HepG2 (cell line): ENCODE measurements at regions not wholly inside any gene's neighbourhood (a gene's known extent, or its start where the extent isn't known, plus 50 kb on each side); places are given as distances from the start of the nearest gene placed in this dataset.

Experiments
- ATAC-seq: fragments of 200-7000 bp; cut with Tn5 transposase; 3 replicates; pipeline ENCODE4 v1.9.1; 2020; ENCODE audit warnings: mild to moderate bottlenecking, moderate library complexity
- BruUV-seq: library from RNA; stranded (reverse); fragments of 400-500 nt; replicated peaks from 2 replicates; lab custom pipeline; 2021; lab: Mats Ljungman, UMichigan
- CTCF ChIA-PET: fragments of 300-600 bp; formaldehyde crosslinking; extraction: SDS; loops from one replicate; lab custom pipeline; 2021; ENCODE audit warnings: low total read pairs, inconsistent platforms, low intra/inter-chr PET ratio; lab: Yijun Ruan, JAX
- POLR2A ChIA-PET: fragments of 350-600 bp; sonication (Branson Sonifier 250); formaldehyde crosslinking; loops from one replicate; lab custom pipeline; 2020; ENCODE audit warnings: antibody characterized with exemption, inconsistent platforms; lab: Yijun Ruan, JAX
- DNase-seq: peaks from one replicate; pipeline ENCODE4 v3.0.0-alpha.2; 2015; ENCODE audit warnings: low spot score
- FAIRE-seq: peaks from 3 replicates; lab custom pipeline; 2011; peaks lifted over from hg19 to GRCh38; lab: Jason Lieb, UNC
- H2AFZ ChIP-seq: one replicate; pipeline ENCODE4 v1.6.1; 2011; ENCODE audit warnings: low read length, inconsistent platforms
- H3K27ac ChIP-seq: fragments of 300-600 bp; 3 replicates; pipeline ENCODE4 v1.8.0; 2011; ENCODE audit warnings: mixed run types, mild to moderate bottlenecking, mixed read lengths, low read length, inconsistent platforms; ENCODE audit not compliant: insufficient read depth; ENCODE audit errors: extremely low read length
- H3K27me3 ChIP-seq, 2 experiments: fragments of 200-600 bp in 1 of 2; 2 replicates in 1 of 2; 3 replicates in 1 of 2; pipeline versions ENCODE4 v1.6.0 to v1.8.0; 2011; ENCODE audit warnings: low read length in 2 of 2, mild to moderate bottlenecking in 2 of 2, moderate library complexity in 2 of 2, inconsistent platforms in 1 of 2; ENCODE audit not compliant: insufficient read depth in 2 of 2, control insufficient read depth in 1 of 2
- H3K36me3 ChIP-seq, 2 experiments: fragments of 200-600 bp in 1 of 2; replicated peaks in 1 of 2; 2 replicates in 1 of 2; 3 replicates in 1 of 2; pipeline versions ENCODE4 v1.5.1 to v1.8.0; 2011; ENCODE audit warnings: low read length in 2 of 2, inconsistent platforms in 1 of 2; ENCODE audit not compliant: insufficient read depth in 2 of 2, control insufficient read depth in 1 of 2
- H3K4me1 ChIP-seq: 2 replicates; pipeline ENCODE4 v1.5.1; 2012; ENCODE audit warnings: low read length, inconsistent platforms; ENCODE audit not compliant: insufficient read depth
- H3K4me2 ChIP-seq: 2 replicates; pipeline ENCODE4 v1.6.0; 2011; ENCODE audit warnings: low read depth, low read length, inconsistent platforms
- H3K4me3 ChIP-seq, 3 experiments: fragments of 200-600 bp in 1 of 3; sonication (generic), shearing (Covaris generic) in 1 of 3; replicated peaks in 1 of 3; 2 replicates each; pipeline ENCODE4 v1.5.1; 2011 to 2016; ENCODE audit warnings: low read length in 3 of 3, inconsistent platforms in 2 of 3, low read depth in 2 of 3, mild to moderate bottlenecking in 2 of 3, control low read depth in 1 of 3, mixed read lengths in 1 of 3; ENCODE audit not compliant: insufficient read depth in 1 of 3
- H3K79me2 ChIP-seq: one replicate; pipeline ENCODE4 v1.6.1; 2011; ENCODE audit warnings: low read length, inconsistent platforms; ENCODE audit not compliant: insufficient read depth
- H3K9ac ChIP-seq: 2 replicates; pipeline ENCODE4 v1.6.0; 2011; ENCODE audit warnings: mild to moderate bottlenecking, low read depth, low read length, inconsistent platforms; ENCODE audit not compliant: insufficient read depth
- H3K9me3 ChIP-seq: 2 replicates; pipeline ENCODE4 v1.5.1; 2012; ENCODE audit warnings: mild to moderate bottlenecking, low read length
- H4K20me1 ChIP-seq: 2 replicates; pipeline ENCODE4 v1.6.0; 2011; ENCODE audit warnings: inconsistent platforms, mild to moderate bottlenecking, low read length, moderate library complexity; ENCODE audit not compliant: insufficient read depth
- FOXM1 ChIP-seq: sonication (generic); formaldehyde crosslinking; IDR thresholded peaks from 2 replicates; pipeline ENCODE4 v1.5.0; 2020; ENCODE audit warnings: missing genetic modification reagents
- FUBP1 ChIP-seq: sonication (generic); formaldehyde crosslinking; IDR thresholded peaks from 2 replicates; pipeline ENCODE4 v1.5.1; 2020; ENCODE audit warnings: missing genetic modification reagents, mild to moderate bottlenecking, borderline replicate concordance
- HDAC1 ChIP-seq: sonication (generic); formaldehyde crosslinking; IDR thresholded peaks from 2 replicates; pipeline ENCODE4 v1.5.1; 2020; ENCODE audit warnings: mild to moderate bottlenecking, missing genetic modification reagents
- MED8 ChIP-seq: sonication (generic); formaldehyde crosslinking; IDR thresholded peaks from 2 replicates; pipeline ENCODE4 v1.8.1; 2023; ENCODE audit warnings: mild to moderate bottlenecking, missing genetic modification reagents; ENCODE audit not compliant: insufficient replicate concordance
- NKX3-1 ChIP-seq: sonication (generic); formaldehyde crosslinking; IDR thresholded peaks from 2 replicates; pipeline ENCODE4 v1.5.0; 2020; ENCODE audit warnings: missing genetic modification reagents
- NONO ChIP-seq, 2 experiments: fragments of 450-650 bp in 1 of 2; sonication (generic) in 1 of 2; formaldehyde crosslinking in 1 of 2; IDR thresholded peaks in 1 of 2; conservative IDR thresholded peaks in 1 of 2; 2 replicates each; pipeline versions ENCODE4 v1.6.1 to v1.8.0; 2017 to 2022; ENCODE audit warnings: mild to moderate bottlenecking in 1 of 2, missing genetic modification reagents in 1 of 2, moderate library complexity in 1 of 2
- NR1H2 ChIP-seq: sonication (generic); formaldehyde crosslinking; IDR thresholded peaks from 2 replicates; pipeline ENCODE4 v1.8.1; 2022; ENCODE audit warnings: low read depth, missing genetic modification reagents, borderline replicate concordance
- PRDM4 ChIP-seq: sonication (generic); formaldehyde crosslinking; IDR thresholded peaks from 2 replicates; pipeline ENCODE4 v1.9.0; 2021; ENCODE audit warnings: missing genetic modification reagents, borderline replicate concordance
- ZBTB8A ChIP-seq: sonication (generic); formaldehyde crosslinking; IDR thresholded peaks from 2 replicates; pipeline ENCODE4 v1.4.0; 2020; ENCODE audit warnings: mild to moderate bottlenecking, low read depth, missing genetic modification reagents, borderline replicate concordance
- ZNF329 ChIP-seq: sonication (generic); formaldehyde crosslinking; IDR thresholded peaks from 2 replicates; pipeline ENCODE4 v1.9.0; 2021; ENCODE audit warnings: low read depth, mild to moderate bottlenecking, missing genetic modification reagents
- ZNF660 ChIP-seq: sonication (generic); formaldehyde crosslinking; IDR thresholded peaks from 2 replicates; pipeline ENCODE4 v1.5.1; 2020; ENCODE audit warnings: mild to moderate bottlenecking, low read depth, missing genetic modification reagents, borderline replicate concordance
- ZNF670 ChIP-seq: sonication (generic); formaldehyde crosslinking; IDR thresholded peaks from 2 replicates; pipeline ENCODE4 v1.8.0; 2022; ENCODE audit warnings: mild to moderate bottlenecking, missing genetic modification reagents, borderline replicate concordance
- WGBS: methylation state at CpG from one replicate; pipeline ENCODE4 v1.1.6; 2017; ENCODE audit warnings: low lambda C conversion rate; 5-methylcytosine and 5-hydroxymethylcytosine counted together
- in situ Hi-C: cut with HindIII; loops from 2 replicates; pipeline ENCODE4 v1.10.0; 2017; ENCODE audit warnings: low pct_unique_long_range_greater_than_20kb; ENCODE audit not compliant: extremely low pct_ligation_motif_present
- intact Hi-C: fragments of 100-400 bp; cut with micrococcal nuclease; formaldehyde crosslinking; loops from one replicate; pipeline ENCODE4 v1.10.0; 2022; ENCODE audit not compliant: unreplicated experiment
- TF ChIP-seq, protein P1 (sequence below): sonication (generic); formaldehyde crosslinking; IDR thresholded peaks from 2 replicates; pipeline ENCODE4 v1.8.0; 2022; ENCODE audit warnings: mild to moderate bottlenecking, missing genetic modification reagents; ENCODE audit not compliant: insufficient replicate concordance

DNA sequence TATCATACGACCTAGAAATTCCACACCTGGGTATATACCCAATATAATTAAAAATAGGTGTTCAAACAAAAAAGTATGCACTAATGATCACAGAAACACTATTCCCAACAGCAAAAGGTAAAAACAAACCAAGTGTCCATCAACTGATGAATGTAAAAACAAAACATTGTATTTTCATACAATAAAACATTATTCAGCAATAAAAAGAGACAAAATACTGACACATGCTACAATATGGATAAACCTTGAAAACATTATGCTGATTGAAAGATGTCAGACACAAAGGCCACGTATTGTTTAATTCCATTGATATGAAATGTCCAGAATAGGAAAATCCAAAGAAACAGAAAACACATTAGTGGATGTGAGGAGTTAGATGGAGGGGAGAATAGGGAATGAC lies 71.0 kb downstream of the RPL22L1 start:
- Histone ChIP-seq H3K27me3 (no peaks in the 10 kb centered on the region; a peak in 1 of 5 replicates), H3K4me2 (no peak overlapping the region), H3K36me3 (no peaks in the 10 kb centered on the region), H2AFZ (no peak overlapping the region), H3K27ac (no peak overlapping the region), H3K4me1 (no peaks in the 10 kb centered on the region), H3K79me2 (no peaks in the 10 kb centered on the region), H3K9ac (no peak overlapping the region), H3K4me3 (no peak overlapping the region), H3K9me3 (no peaks in the 10 kb centered on the region), H4K20me1 (0 out of 2 replicates have a peak, but pooled peaks cover 2% of the 10 kb centered on the region)
- ChIA-PET POLR2A (no interaction called here), CTCF (no interaction called here)
- TF ChIP-seq ZNF329 (CRISPR knock-in tag) (no peak), FOXM1 (no peak), FUBP1 (CRISPR knock-in tag) (no peak), HDAC1 (no peak), ZBTB8A (no peak), PRDM4 (CRISPR knock-in tag) (no peak), NKX3-1 (CRISPR knock-in tag) (no peak), ZNF670 (CRISPR knock-in tag) (no peak), NONO (IDR thresholded peaks at IDR 0.05) (no peak), NONO (CRISPR knock-in tag; conservative IDR thresholded peaks at IDR 0.05) (no peak), ZNF660 (CRISPR knock-in tag) (no peak), NR1H2 (CRISPR knock-in tag) (no peak), MED8 (CRISPR knock-in tag) (no peak)
- TF ChIP-seq, protein P1, sequence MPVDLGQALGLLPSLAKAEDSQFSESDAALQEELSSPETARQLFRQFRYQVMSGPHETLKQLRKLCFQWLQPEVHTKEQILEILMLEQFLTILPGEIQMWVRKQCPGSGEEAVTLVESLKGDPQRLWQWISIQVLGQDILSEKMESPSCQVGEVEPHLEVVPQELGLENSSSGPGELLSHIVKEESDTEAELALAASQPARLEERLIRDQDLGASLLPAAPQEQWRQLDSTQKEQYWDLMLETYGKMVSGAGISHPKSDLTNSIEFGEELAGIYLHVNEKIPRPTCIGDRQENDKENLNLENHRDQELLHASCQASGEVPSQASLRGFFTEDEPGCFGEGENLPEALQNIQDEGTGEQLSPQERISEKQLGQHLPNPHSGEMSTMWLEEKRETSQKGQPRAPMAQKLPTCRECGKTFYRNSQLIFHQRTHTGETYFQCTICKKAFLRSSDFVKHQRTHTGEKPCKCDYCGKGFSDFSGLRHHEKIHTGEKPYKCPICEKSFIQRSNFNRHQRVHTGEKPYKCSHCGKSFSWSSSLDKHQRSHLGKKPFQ (CRISPR knock-in tag), result no peak
- no peak for ATAC-seq
- intact Hi-C loops (no loop called here), in situ Hi-C loops (no loop called here)
- WGBS, result 4% methylated on average over 2 of the region's 2 CpGs
- no peak for DNase-seq
- no peak for FAIRE-seq
- BruUV-seq, result no TSS peak
